Keratinocyte (primary cell): ENCODE measurements at regions not wholly inside any gene's neighbourhood (a gene's known extent, or its start where the extent isn't known, plus 50 kb on each side); places are given as distances from the start of the nearest gene placed in this dataset.

ENCODE experiments used
- EZH2 ChIP-seq: IDR thresholded peaks from one replicate; pipeline ENCODE4 v1.6.1; 2012; ENCODE audit warnings: inconsistent platforms, mild to moderate bottlenecking, low read length, moderate library complexity
- TF ChIP-seq, protein P1 (sequence below), 3 experiments: IDR thresholded peaks in 1 of 3; conservative IDR thresholded peaks in 1 of 3; optimal IDR thresholded peaks in 1 of 3; 2 replicates in 2 of 3; 3 replicates in 1 of 3; pipeline versions ENCODE3 to v1.5.1; 2011; ENCODE audit warnings: low read length in 3 of 3, mild to moderate bottlenecking in 3 of 3, moderate library complexity in 2 of 3, control low read depth in 1 of 3, inconsistent platforms in 1 of 3; ENCODE audit not compliant: insufficient read depth in 2 of 3; ENCODE audit errors: extremely low read depth in 1 of 3

DNA sequence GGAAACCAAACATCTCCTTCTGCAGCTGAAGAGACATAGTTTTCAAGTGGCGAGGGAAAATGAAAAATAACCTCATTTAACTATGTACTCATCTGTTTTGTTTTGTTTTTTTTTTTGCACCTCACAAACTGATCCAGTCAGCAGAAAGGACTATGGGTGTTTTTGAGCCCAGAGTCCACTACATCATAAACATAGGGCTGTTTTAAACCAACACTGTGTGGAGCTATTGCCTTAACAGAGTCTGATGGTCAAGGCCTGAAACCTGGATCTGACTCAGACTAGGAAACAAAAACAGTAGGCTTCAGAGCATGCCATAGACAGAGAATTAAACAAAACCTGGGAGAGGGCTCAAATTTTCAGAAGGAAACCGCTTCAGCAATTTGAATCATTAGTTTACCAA is 99.3 kb upstream of the FSHB start:
- TF ChIP-seq, protein P1, sequence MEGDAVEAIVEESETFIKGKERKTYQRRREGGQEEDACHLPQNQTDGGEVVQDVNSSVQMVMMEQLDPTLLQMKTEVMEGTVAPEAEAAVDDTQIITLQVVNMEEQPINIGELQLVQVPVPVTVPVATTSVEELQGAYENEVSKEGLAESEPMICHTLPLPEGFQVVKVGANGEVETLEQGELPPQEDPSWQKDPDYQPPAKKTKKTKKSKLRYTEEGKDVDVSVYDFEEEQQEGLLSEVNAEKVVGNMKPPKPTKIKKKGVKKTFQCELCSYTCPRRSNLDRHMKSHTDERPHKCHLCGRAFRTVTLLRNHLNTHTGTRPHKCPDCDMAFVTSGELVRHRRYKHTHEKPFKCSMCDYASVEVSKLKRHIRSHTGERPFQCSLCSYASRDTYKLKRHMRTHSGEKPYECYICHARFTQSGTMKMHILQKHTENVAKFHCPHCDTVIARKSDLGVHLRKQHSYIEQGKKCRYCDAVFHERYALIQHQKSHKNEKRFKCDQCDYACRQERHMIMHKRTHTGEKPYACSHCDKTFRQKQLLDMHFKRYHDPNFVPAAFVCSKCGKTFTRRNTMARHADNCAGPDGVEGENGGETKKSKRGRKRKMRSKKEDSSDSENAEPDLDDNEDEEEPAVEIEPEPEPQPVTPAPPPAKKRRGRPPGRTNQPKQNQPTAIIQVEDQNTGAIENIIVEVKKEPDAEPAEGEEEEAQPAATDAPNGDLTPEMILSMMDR (optimal IDR thresholded peaks at IDR 0.05 in 1 of 3, IDR thresholded peaks at IDR 0.05 in 1 of 3, conservative IDR thresholded peaks at IDR 0.05 in 1 of 3; ENCODE audit: extremely low read depth in 1 of 3, insufficient read depth in 2 of 3, low read length in 3 of 3), result no peak
- TF ChIP-seq EZH2, result no peak
